ENCODE measurements at regions not wholly inside any gene's neighbourhood (a gene's known extent, or its start where the extent isn't known, plus 50 kb on each side); places are given as distances from the start of the nearest gene placed in this dataset.

GRCh38 chr5:44951371-44951770, 142.6 kb downstream of the MRPS30 start:
- TF ChIP-seq EZH2phosphoT487 (IDR thresholded peaks at IDR 0.05; ENCODE audit: low read length) (no peak), CTCF (IDR thresholded peaks at IDR 0.05; ENCODE audit: low read length) (no peak)

Data from MM.1S (cell line).